ENCODE measurements at regions not wholly inside any gene's neighbourhood (a gene's known extent, or its start where the extent isn't known, plus 50 kb on each side); places are given as distances from the start of the nearest gene placed in this dataset.
A peak's percentile ranks its signal among the peaks of the same experiment; 100 is the strongest.

DNA sequence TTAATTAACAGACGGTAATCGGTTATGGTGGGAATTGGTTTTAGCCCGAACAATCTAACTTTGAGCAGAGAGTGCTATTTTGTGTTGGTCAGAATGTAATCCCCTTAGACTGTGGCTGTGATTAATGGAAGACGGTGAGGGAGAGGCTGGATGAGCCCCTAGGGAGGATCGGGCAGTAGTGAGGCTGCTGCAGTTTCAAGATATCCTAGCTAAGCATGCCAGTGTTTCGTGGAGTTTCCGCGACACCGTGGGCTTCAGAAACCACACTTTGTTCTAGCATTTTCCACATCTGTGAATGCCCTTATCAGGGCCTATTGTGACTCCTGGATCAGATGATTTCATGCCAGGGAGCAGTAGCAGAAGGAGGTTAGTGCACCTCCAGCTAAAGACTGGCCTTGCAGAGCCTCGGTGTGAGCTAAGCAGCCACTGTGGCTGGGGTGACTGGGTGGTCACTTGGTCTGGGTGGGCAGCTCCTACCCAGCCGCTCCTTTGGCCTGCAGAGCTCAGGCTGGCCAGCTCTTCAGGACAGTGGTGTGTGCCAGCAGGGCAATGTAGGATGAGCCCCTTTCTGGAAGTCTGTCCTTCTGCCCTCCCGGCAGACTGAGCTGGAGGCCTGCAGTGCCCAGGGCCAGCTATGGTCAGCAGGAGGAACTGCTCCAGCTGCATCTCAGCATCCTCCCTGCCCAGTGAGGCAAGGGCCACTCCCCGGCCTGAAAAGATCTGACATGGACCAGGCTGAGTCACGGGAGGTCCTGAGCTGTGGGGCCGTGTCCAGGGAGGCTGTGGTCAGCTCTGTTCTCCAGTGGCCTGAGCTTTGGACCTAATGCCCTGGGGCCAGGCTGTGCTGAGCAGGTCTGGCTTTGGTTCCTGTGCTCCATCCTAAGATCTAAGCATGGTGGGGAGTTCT is 142.6 kb upstream of the GPC1 start:
- TF ChIP-seq CTCF (conservative IDR thresholded peaks at IDR 0.05 in 1 of 2, IDR thresholded peaks at IDR 0.05 in 1 of 2; ENCODE audit: low read depth in 1 of 2, low read length in 2 of 2) (no peak), EZH2 (IDR thresholded peaks at IDR 0.05; ENCODE audit: low read length, missing control alignments) (no peak)
- Histone ChIP-seq H3K9ac (ENCODE audit: insufficient read depth, low read length) (no peak overlapping the region), H3K4me1 (ENCODE audit: control insufficient read depth, extremely low read depth, insufficient read depth, low read length) (no peaks in the 10 kb centered on the region), H3K27ac (ENCODE audit: insufficient read depth, low read length) (no peak overlapping the region), H3K79me2 (ENCODE audit: control insufficient read depth, insufficient read depth, low read length) (no peaks in the 10 kb centered on the region), H3K4me2 (ENCODE audit: extremely low read depth, insufficient read depth, low read length) (no peak overlapping the region), H2AFZ (ENCODE audit: low read length) (no peak overlapping the region), H4K20me1 (ENCODE audit: control insufficient read depth, extremely low read depth, insufficient read depth, low read length) (no peaks in the 10 kb centered on the region), H3K4me3 (replicated peaks in 1 of 4; ENCODE audit: control extremely low read depth in 1 of 4, insufficient read depth in 1 of 4, low read depth in 3 of 4, low read length in 4 of 4) (no peak overlapping the region), H3K9me3 (ENCODE audit: control insufficient read depth, insufficient read depth, low read depth, low read length) (no peaks in the 10 kb centered on the region), H3K27me3 (ENCODE audit: control insufficient read depth, insufficient read depth, low read length) (peaks cover 7% of the 10 kb centered on the region), H3K36me3 (ENCODE audit: control insufficient read depth, insufficient read depth, low read length) (no peaks in the 10 kb centered on the region)
- DNase-seq (ENCODE audit: low read depth in 2 of 2) = peak in 1 of 2 donors; percentile 12

DNA sequence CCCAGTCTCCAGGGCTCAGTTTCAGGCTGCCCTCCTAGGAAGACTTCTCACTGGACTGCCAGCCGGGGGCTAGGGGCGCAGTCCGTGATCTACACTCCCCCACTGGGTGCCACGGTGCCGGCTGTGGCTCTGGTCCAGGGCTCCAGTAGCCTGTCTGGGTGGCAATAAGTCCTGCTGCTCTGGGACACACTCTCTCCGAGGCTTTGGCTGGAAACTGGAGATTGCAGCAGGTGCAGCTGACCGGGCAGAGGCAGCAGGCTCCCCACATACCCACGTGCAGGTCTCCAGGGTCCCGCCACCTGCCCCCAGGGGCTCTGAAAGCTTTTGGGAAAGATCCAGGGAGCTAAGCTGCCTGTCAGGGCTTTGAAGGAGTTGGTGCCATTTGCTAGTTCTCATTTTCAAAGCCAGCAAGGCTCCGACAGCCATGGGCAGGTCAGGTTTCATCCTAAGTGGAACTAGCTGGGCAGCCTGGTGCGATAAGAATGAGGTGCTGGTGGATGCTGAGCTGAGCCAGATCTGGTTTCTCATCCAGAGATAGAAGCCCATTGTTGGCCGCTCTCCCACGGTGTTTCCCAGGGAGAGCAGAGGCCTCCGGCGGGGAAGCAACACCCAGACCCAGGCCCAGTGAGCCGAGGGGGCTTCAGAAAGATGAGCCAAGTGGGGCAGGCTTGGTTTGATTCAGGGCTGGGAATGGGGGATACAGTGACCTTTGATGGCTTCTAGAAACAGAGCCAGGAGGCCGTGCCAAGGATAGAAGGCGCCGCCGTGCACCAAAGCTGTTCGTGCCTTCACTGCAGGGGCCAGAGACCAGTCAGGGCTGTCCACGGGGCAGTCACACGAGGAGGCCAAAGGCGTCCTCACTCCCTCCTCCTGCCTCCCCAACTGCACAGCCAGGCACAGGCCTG is 141.7 kb upstream of the GPC1 start:
- H4K20me1 ChIP-seq (ENCODE audit: control insufficient read depth, extremely low read depth, insufficient read depth, low read length) = no peaks in the 10 kb centered on the region
- no peak overlapping the region for H3K27ac ChIP-seq (ENCODE audit: insufficient read depth, low read length)
- no peak for DNase-seq (ENCODE audit: low read depth in 2 of 2)
- no peaks in the 10 kb centered on the region for H3K4me1 ChIP-seq (ENCODE audit: control insufficient read depth, extremely low read depth, insufficient read depth, low read length)
- no peak overlapping the region for H3K4me2 ChIP-seq (ENCODE audit: extremely low read depth, insufficient read depth, low read length)
- no peak for TF ChIP-seq CTCF (conservative IDR thresholded peaks at IDR 0.05 in 1 of 2, IDR thresholded peaks at IDR 0.05 in 1 of 2; ENCODE audit: low read depth in 1 of 2, low read length in 2 of 2)
- TF ChIP-seq EZH2 (IDR thresholded peaks at IDR 0.05; ENCODE audit: low read length, missing control alignments) = no peak
- H3K27me3 ChIP-seq (ENCODE audit: control insufficient read depth, insufficient read depth, low read length) = peaks cover 7% of the 10 kb centered on the region
- H2AFZ ChIP-seq (ENCODE audit: low read length) = no peak overlapping the region
- no peaks in the 10 kb centered on the region for H3K9me3 ChIP-seq (ENCODE audit: control insufficient read depth, insufficient read depth, low read depth, low read length)
- no peaks in the 10 kb centered on the region for H3K79me2 ChIP-seq (ENCODE audit: control insufficient read depth, insufficient read depth, low read length)
- H3K4me3 ChIP-seq (replicated peaks in 1 of 4; ENCODE audit: control extremely low read depth in 1 of 4, insufficient read depth in 1 of 4, low read depth in 3 of 4, low read length in 4 of 4) = no peak overlapping the region
- H3K9ac ChIP-seq (ENCODE audit: insufficient read depth, low read length) = no peak overlapping the region
- H3K36me3 ChIP-seq (ENCODE audit: control insufficient read depth, insufficient read depth, low read length) = no peaks in the 10 kb centered on the region

GRCh38 chr2:240294514-240294913 is 140.9 kb upstream of the GPC1 start:
- no peak overlapping the region for H3K9ac ChIP-seq (ENCODE audit: insufficient read depth, low read length)
- H3K4me2 ChIP-seq (ENCODE audit: extremely low read depth, insufficient read depth, low read length) = no peak overlapping the region
- no peak overlapping the region for H3K27ac ChIP-seq (ENCODE audit: insufficient read depth, low read length)
- peaks cover 7% of the 10 kb centered on the region for H3K27me3 ChIP-seq (ENCODE audit: control insufficient read depth, insufficient read depth, low read length)
- TF ChIP-seq CTCF (conservative IDR thresholded peaks at IDR 0.05 in 1 of 2, IDR thresholded peaks at IDR 0.05 in 1 of 2; ENCODE audit: low read depth in 1 of 2, low read length in 2 of 2) (no peak), EZH2 (IDR thresholded peaks at IDR 0.05; ENCODE audit: low read length, missing control alignments) (no peak)
- no peak for DNase-seq (ENCODE audit: low read depth in 2 of 2)
- no peaks in the 10 kb centered on the region for H3K79me2 ChIP-seq (ENCODE audit: control insufficient read depth, insufficient read depth, low read length)
- no peaks in the 10 kb centered on the region for H3K36me3 ChIP-seq (ENCODE audit: control insufficient read depth, insufficient read depth, low read length)
- H2AFZ ChIP-seq (ENCODE audit: low read length) = no peak overlapping the region
- no peak overlapping the region for H3K4me3 ChIP-seq (replicated peaks in 1 of 4; ENCODE audit: control extremely low read depth in 1 of 4, insufficient read depth in 1 of 4, low read depth in 3 of 4, low read length in 4 of 4)
- H3K9me3 ChIP-seq (ENCODE audit: control insufficient read depth, insufficient read depth, low read depth, low read length) = no peaks in the 10 kb centered on the region
- no peaks in the 10 kb centered on the region for H3K4me1 ChIP-seq (ENCODE audit: control insufficient read depth, extremely low read depth, insufficient read depth, low read length)
- H4K20me1 ChIP-seq (ENCODE audit: control insufficient read depth, extremely low read depth, insufficient read depth, low read length) = no peaks in the 10 kb centered on the region
